Fibroblast of the aortic adventitia (primary cell): ENCODE measurements at regions not wholly inside any gene's neighbourhood (a gene's known extent, or its start where the extent isn't known, plus 50 kb on each side); places are given as distances from the start of the nearest gene placed in this dataset.
"Not testable (repeated sequence)": the region's sequence is repeated elsewhere in the genome, so short reads cannot be mapped to it uniquely, and the experiment has no call there.

Experiments
- DNase-seq: peaks from one replicate; pipeline ENCODE4 v3.0.0-alpha.2; 2010; ENCODE audit warnings: low read depth
- H3K4me3 ChIP-seq: 2 replicates; pipeline ENCODE4 v1.5.1; 2011; ENCODE audit warnings: low read depth, mild to moderate bottlenecking, control low read depth, low read length, moderate library complexity
- CTCF ChIP-seq: IDR thresholded peaks from 2 replicates; pipeline ENCODE4 v1.5.1; 2011; ENCODE audit warnings: mild to moderate bottlenecking, low read length, control low read depth, inconsistent platforms; ENCODE audit not compliant: insufficient read depth

GRCh38 chr10:9045311-9045710, 990.8 kb downstream of the GATA3 start:
- TF ChIP-seq CTCF, result no peak
- DNase-seq, result no peak
- H3K4me3 ChIP-seq, result no peak overlapping the region

- DNase-seq, result no peak
- no peak overlapping the region for H3K4me3 ChIP-seq
- TF ChIP-seq CTCF, result no peak
Observed at GRCh38 chr10:9051328-9051974, 997.0 kb downstream of the GATA3 start.

- no peak for DNase-seq
- TF ChIP-seq CTCF, result no peak
- no peak overlapping the region for H3K4me3 ChIP-seq
Observed at GRCh38 chr10:9052767-9053166, 998.3 kb downstream of the GATA3 start.

- DNase-seq, result no peak
- no peak overlapping the region for H3K4me3 ChIP-seq
- no peak for TF ChIP-seq CTCF
Observed at GRCh38 chr10:9056521-9056920, 1002.0 kb downstream of the GATA3 start.

- H3K4me3 ChIP-seq, DNase-seq: not testable (repeated sequence)
Observed at GRCh38 chr10:9057293-9057692, 1002.8 kb downstream of the GATA3 start.

- DNase-seq, result no peak
- H3K4me3 ChIP-seq, result no peak overlapping the region
- TF ChIP-seq CTCF, result no peak
Observed at GRCh38 chr10:9060314-9060713, 1005.8 kb downstream of the GATA3 start.

- DNase-seq, result no peak
- no peak for TF ChIP-seq CTCF
- no peak overlapping the region for H3K4me3 ChIP-seq
Observed at GRCh38 chr10:9061871-9062270, 1007.4 kb downstream of the GATA3 start.
